Central memory CD8-positive, alpha-beta T cell (primary cell): ENCODE measurements at regions not wholly inside any gene's neighbourhood (a gene's known extent, or its start where the extent isn't known, plus 50 kb on each side); places are given as distances from the start of the nearest gene placed in this dataset.
"Not testable (repeated sequence)": the region's sequence is repeated elsewhere in the genome, so short reads cannot be mapped to it uniquely, and the experiment has no call there.

Experiments used
- ATAC-seq: fragments of 150-1000 bp; cut with Tn5 transposase; replicated peaks from 2 replicates; pipeline ENCODE4 v1.10.0; 2022; ENCODE audit warnings: mild to moderate bottlenecking, moderate FRiP score, moderate number of reproducible peaks; ENCODE audit not compliant: poor library complexity, severe bottlenecking; ENCODE audit errors: extremely low read depth
- DNase-seq, 2 donors: peaks; one replicate each; pipeline ENCODE4 v3.0.0; 2021; ENCODE audit warnings: low spot score in 2 of 2
- H3K27ac Mint-ChIP-seq: one replicate; pipeline ENCODE4 v1.8.0; 2022; ENCODE audit warnings: low read depth, mild to moderate bottlenecking, moderate library complexity, mixed read lengths
- H3K27me3 Mint-ChIP-seq: one replicate; pipeline ENCODE4 v1.8.0; 2022; ENCODE audit warnings: mixed read lengths
- H3K36me3 Mint-ChIP-seq: one replicate; pipeline ENCODE4 v1.8.0; 2022; ENCODE audit warnings: mild to moderate bottlenecking, moderate library complexity, mixed read lengths; ENCODE audit not compliant: insufficient read depth
- H3K4me1 Mint-ChIP-seq: one replicate; pipeline ENCODE4 v1.8.0; 2022; ENCODE audit warnings: mixed read lengths
- H3K4me3 Mint-ChIP-seq: one replicate; pipeline ENCODE4 v1.8.0; 2022; ENCODE audit warnings: mild to moderate bottlenecking, moderate library complexity, mixed read lengths
- H3K9me3 Mint-ChIP-seq: one replicate; pipeline ENCODE4 v1.8.0; 2022; ENCODE audit warnings: mixed read lengths

DNA sequence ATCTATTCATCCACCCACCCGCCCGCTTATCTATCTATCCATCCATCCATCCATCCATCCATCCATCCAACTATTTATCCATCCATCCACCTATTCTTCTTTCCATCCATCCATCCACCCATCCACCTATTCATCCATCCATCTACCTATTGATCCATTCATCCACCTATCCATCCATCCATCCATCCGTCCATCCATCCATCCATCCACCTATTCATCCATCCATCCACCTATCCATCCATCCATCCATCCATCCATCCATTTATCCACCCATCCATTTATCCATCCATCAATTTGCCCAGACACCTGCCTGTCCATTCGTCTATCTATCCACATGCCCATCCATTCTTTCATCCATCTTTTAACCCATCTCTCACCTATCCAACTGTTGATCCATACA, 71.1 kb upstream of the PMEPA1 start:
- ATAC-seq (no peak), DNase-seq (no peak)
- Mint-ChIP-seq H3K27me3 (peaks cover 51% of the 10 kb centered on the region), H3K9me3 (no peaks in the 10 kb centered on the region), H3K4me1 (no peaks in the 10 kb centered on the region), H3K27ac (no peak overlapping the region), H3K36me3 (no peaks in the 10 kb centered on the region), H3K4me3 (no peak overlapping the region)

GRCh38 chr20:57780398-57780797, 70.6 kb upstream of the PMEPA1 start:
- H3K36me3 Mint-ChIP-seq, result no peaks in the 10 kb centered on the region
- peaks cover 56% of the 10 kb centered on the region for H3K27me3 Mint-ChIP-seq
- no peak for DNase-seq
- no peaks in the 10 kb centered on the region for H3K9me3 Mint-ChIP-seq
- ATAC-seq, result no peak
- H3K4me1 Mint-ChIP-seq, result no peaks in the 10 kb centered on the region
- no peak overlapping the region for H3K4me3 Mint-ChIP-seq
- no peak overlapping the region for H3K27ac Mint-ChIP-seq

- no peak overlapping the region for H3K4me3 Mint-ChIP-seq
- H3K4me1 Mint-ChIP-seq, result no peaks in the 10 kb centered on the region
- H3K9me3 Mint-ChIP-seq, result no peaks in the 10 kb centered on the region
- no peaks in the 10 kb centered on the region for H3K36me3 Mint-ChIP-seq
- DNase-seq, result no peak
- H3K27me3 Mint-ChIP-seq, result peaks cover 65% of the 10 kb centered on the region
- H3K27ac Mint-ChIP-seq, result no peak overlapping the region
- no peak for ATAC-seq
Observed at GRCh38 chr20:57779401-57780003, 69.7 kb upstream of the PMEPA1 start.

DNA sequence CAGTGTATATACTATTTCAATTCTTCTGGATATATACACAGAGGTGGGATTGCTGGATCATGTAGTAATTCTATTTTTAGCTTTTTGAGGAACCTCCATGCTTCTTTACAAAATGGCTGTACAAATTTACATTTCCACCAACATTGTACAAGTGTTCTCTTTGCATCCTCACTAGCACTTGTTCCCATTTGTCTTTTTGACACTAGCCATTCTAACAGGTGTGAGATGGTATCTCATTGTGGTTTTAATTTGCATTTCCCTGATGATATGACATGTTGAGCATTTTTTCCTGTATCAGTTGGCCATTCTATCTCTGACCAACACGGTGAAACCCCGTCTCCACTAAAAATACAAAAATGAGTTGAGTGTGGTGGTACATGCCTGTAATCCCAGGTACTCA, 68.1 kb upstream of the PMEPA1 start:
- H3K9me3 Mint-ChIP-seq, result no peaks in the 10 kb centered on the region
- no peaks in the 10 kb centered on the region for H3K36me3 Mint-ChIP-seq
- no peak overlapping the region for H3K27ac Mint-ChIP-seq
- H3K4me3 Mint-ChIP-seq, result no peak overlapping the region
- no peaks in the 10 kb centered on the region for H3K4me1 Mint-ChIP-seq
- ATAC-seq (no peak), DNase-seq (no peak)
- peaks cover 72% of the 10 kb centered on the region for H3K27me3 Mint-ChIP-seq

DNA sequence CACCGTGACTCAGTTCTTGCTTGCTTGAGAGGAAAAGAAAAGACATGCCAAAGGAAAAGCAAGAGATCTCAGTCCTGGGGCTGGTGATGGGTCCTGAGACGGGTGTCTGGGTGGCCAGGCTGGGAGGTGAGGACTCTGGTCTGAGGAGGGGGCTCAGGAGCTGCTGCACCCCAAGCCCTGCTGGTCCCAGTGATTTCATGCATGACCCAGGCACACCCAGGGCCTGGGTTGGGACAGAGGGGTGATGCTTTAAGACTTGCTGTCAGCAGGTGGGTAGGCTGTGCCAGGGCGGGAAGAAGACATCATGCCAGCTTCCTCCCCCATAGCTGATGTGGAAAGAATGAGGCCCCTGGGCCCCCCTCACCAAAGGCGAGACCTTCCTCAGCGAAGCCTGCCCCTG, 65.1 kb upstream of the PMEPA1 start:
- DNase-seq (no peak), ATAC-seq (no peak)
- H3K27me3 Mint-ChIP-seq, result peaks cover 56% of the 10 kb centered on the region
- H3K36me3 Mint-ChIP-seq, result no peaks in the 10 kb centered on the region
- no peaks in the 10 kb centered on the region for H3K9me3 Mint-ChIP-seq
- H3K27ac Mint-ChIP-seq, result no peak overlapping the region
- H3K4me1 Mint-ChIP-seq, result no peaks in the 10 kb centered on the region
- H3K4me3 Mint-ChIP-seq, result no peak overlapping the region

DNA sequence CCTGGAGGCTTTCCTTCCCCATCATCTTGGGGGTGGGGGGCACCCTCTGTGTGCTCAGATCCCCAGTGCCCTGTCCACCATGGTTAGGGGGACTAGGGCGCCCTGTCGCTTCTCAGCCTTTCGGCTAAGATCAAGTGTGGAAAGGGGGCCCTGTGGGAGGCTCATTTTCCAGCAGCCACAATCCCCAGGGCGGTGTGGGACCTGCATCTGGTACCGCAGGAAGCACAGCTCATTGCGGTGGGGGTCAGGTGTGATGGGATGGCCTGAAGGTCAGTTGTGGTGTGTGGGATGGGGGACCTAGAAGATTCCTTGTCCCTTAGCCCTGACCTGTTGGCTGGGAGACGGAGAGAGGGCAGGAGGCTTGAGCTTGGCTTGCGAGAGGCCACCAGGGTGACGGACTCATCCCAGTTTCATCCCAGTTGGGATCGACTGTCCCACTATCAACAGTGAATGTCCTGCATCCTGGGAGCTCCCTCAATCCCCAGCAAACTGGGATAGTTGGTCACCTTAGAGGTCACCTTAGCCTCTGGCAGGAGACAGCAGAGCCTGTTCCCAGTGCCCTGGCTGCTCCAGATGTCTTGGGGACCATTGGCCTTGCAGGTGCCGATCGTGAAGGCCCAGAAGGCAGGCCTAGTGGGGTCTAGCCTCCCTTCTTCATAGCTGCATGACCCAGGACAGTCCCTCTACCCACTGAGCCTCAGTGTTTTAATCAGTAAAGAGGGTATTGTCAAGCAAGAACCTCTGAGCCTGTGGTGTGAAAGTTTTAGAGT, 64.5 kb upstream of the PMEPA1 start:
- Mint-ChIP-seq H3K4me1 (no peaks in the 10 kb centered on the region), H3K9me3 (no peaks in the 10 kb centered on the region), H3K36me3 (no peaks in the 10 kb centered on the region), H3K4me3 (no peak overlapping the region), H3K27me3 (peaks cover 61% of the 10 kb centered on the region), H3K27ac (no peak overlapping the region)
- DNase-seq, result no peak
- ATAC-seq, result no peak

DNA sequence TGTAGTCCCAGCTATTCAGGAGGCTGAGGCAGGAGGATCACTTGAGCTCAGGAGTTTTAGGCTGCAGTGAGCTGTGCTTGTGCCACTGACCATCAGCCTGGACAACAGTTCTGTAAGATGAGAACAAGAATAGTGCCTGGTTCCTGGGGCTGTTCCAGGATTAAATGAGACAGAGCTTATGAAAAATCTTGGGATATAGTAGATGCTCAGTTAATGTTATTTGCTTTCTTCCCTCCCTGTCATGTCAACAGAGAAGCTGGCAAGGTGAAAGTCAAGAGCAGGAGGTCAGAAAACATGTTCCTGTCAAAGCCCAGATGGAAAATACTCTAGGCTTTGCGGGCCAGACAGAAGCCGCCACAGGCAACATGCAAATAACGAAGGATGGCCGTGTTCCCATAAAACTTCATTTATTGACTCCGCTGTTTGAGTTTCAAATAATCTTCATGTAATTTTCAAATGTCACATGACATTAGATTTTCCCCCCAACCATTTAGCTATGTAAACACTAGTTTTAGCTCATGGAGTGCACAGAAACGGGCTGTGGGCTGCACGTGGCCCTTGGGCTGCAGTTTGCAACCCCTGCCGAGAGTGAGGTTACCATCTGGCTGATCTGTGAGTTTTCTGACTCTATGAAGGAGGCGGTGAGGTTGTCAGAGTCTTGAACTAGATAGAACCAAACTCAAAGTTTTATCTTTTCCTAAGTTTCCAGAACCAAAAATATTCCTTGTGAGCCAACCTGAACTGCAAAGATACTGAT, 63.4 kb upstream of the PMEPA1 start:
- Mint-ChIP-seq H3K27me3 (peaks cover 59% of the 10 kb centered on the region), H3K27ac (no peak overlapping the region)

DNA sequence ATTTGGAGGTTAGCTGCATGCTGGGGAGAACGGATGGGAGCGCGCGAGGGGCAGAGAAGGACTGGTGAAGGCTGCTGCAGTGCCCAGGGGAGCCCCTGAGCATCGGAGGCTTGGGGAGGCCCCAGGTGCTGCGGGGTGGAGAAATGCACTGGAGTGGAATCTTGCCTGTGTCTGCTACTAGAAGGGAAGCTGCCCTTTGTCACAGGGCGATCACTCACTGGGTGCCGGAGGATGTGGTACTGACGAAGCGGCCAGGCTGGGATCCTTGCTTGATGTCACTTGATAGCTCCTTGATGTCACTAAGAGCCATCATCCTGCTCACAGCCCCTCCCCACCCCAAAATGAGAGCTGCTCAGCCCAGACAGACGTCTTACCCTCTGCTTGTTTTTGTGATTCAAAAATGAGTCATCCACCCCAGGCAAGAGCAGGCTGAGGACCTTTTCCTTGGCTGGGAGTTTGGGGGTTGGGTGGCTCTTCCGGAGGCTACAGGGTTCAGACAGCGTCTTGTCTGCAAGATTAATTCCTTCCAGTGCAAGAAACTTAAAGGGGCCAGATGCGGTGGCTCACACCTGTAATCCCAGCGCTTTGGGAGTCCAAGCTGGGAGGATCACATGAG, 62.6 kb upstream of the PMEPA1 start:
- DNase-seq, result no peak
- Mint-ChIP-seq H3K4me3 (no peak overlapping the region), H3K36me3 (no peaks in the 10 kb centered on the region), H3K27ac (no peak overlapping the region), H3K27me3 (peaks cover 63% of the 10 kb centered on the region), H3K4me1 (no peaks in the 10 kb centered on the region), H3K9me3 (no peaks in the 10 kb centered on the region)
- ATAC-seq, result no peak

More for the DNA sequence above, 63.4 kb upstream of the PMEPA1 start:
- Mint-ChIP-seq H3K4me3 (no peak overlapping the region), H3K36me3 (no peaks in the 10 kb centered on the region), H3K9me3 (no peaks in the 10 kb centered on the region), H3K4me1 (no peaks in the 10 kb centered on the region)
- DNase-seq, result no peak
- no peak for ATAC-seq

DNA sequence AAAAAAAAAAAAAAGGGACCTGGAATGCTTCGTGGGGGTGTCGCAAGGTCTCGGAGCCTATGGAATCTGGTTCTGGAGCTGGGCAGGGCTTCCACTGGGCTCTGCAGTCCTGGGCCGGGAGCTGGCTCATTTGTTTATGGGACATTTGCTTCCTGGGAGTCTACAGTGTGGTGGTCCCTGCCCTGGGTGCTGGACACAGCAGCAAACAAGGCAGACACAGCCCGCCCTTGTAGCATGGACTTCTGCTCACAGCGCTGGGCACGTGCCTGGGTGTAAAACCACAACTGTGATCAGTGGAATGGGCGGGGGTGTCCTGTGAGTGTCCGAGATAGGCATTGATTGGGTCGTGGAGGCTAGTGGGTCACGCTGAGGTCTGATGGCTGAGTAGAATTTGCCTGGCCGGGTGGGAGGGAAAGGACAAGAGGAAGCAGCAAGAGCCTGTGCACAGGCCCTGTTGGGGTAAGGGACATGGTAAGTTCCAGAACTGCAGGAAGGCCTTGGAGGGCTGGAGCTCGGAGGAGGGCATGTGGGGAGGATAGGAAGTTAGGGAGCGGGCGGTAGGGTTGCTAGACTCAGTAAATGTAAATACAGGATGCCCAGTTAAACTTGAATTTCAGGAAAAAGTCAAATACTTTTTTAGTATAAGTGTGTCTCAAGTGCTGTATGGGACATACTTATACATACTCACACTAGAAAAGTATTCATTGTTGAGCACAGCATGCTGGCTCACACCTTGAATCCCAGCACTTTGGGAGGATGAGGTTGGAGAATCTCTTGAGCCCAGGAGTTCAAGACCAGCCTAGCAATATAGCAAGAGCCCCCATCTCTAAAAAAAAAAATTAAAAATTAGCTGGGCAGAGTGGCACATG, 61.3 kb upstream of the PMEPA1 start:
- H3K9me3 Mint-ChIP-seq, result no peaks in the 10 kb centered on the region
- no peaks in the 10 kb centered on the region for H3K36me3 Mint-ChIP-seq
- no peak for DNase-seq
- no peaks in the 10 kb centered on the region for H3K4me1 Mint-ChIP-seq
- no peak for ATAC-seq
- H3K27ac Mint-ChIP-seq, result no peak overlapping the region
- peaks cover 61% of the 10 kb centered on the region for H3K27me3 Mint-ChIP-seq
- no peak overlapping the region for H3K4me3 Mint-ChIP-seq

GRCh38 chr20:57770401-57770800, 60.6 kb upstream of the PMEPA1 start:
- H3K27ac Mint-ChIP-seq, H3K36me3 Mint-ChIP-seq, ATAC-seq, H3K4me1 Mint-ChIP-seq, DNase-seq, H3K9me3 Mint-ChIP-seq, H3K4me3 Mint-ChIP-seq: not testable (repeated sequence)
- peaks cover 54% of the 10 kb centered on the region for H3K27me3 Mint-ChIP-seq

GRCh38 chr20:57769756-57770155, 59.9 kb upstream of the PMEPA1 start:
- Mint-ChIP-seq H3K9me3 (no peaks in the 10 kb centered on the region), H3K27ac (no peak overlapping the region), H3K4me1 (no peaks in the 10 kb centered on the region), H3K36me3 (no peaks in the 10 kb centered on the region), H3K4me3 (no peak overlapping the region), H3K27me3 (peaks cover 48% of the 10 kb centered on the region)
- ATAC-seq, result no peak
- DNase-seq, result no peak

DNA sequence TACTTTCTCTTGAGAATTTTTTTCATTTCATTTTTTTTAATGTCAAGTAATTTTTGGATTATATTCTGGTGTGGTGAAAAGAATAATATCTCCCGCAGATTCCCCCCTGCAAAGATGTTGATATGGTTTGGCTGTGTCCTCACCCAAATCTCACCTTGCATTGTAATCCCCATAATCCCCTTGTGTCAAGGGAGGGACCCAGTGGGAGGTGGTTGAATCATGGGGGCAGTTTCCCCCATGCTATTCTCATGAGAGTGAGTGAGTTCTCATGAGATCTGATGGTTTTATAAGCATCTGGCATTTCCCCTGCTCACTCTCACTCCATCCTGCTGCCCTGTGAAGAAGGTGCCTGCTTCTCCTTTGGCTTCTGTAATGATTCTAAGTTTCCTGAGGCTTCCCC, 58.7 kb upstream of the PMEPA1 start:
- H3K27ac Mint-ChIP-seq, result no peak overlapping the region
- peaks cover 48% of the 10 kb centered on the region for H3K27me3 Mint-ChIP-seq
- H3K9me3 Mint-ChIP-seq, result no peaks in the 10 kb centered on the region
- no peaks in the 10 kb centered on the region for H3K4me1 Mint-ChIP-seq
- no peaks in the 10 kb centered on the region for H3K36me3 Mint-ChIP-seq
- no peak for ATAC-seq
- no peak for DNase-seq
- no peak overlapping the region for H3K4me3 Mint-ChIP-seq
